ENCODE measurements at regions not wholly inside any gene's neighbourhood (a gene's known extent, or its start where the extent isn't known, plus 50 kb on each side); places are given as distances from the start of the nearest gene placed in this dataset.

DNA sequence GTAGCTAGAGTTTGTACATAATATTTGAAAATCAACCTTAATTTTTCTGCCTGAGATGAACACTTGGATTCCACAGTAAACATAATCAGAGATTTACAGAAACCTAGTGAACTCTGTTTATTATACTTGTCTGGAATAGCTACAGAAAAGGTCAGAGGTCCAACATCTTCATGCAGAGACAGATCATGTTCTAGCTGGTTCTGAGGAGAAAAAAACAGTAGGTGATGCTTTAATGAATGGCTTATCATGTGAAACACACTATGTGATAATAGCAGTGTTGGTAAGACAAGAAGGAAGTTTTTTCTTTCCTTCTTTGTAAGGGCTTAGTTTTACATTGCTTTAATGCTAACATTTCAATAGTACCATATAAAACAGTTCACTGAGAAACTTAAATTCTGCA, 846.4 kb upstream of the ZEB2 start:
- Histone ChIP-seq H2AFZ (ENCODE audit: insufficient read depth, low read depth, low read length, poor library complexity, severe bottlenecking) (no peak overlapping the region), H3K4me2 (replicated peaks; ENCODE audit: low read depth, low read length, poor library complexity, severe bottlenecking) (no peak overlapping the region), H3K9ac (ENCODE audit: low read length) (no peak overlapping the region), H3K79me2 (ENCODE audit: control insufficient read depth, insufficient read depth, low read length) (no peaks in the 10 kb centered on the region), H3K27me3 (replicated peaks in 1 of 4; ENCODE audit: control extremely low read depth in 1 of 4, control insufficient read depth in 3 of 4, insufficient read depth in 4 of 4, low read length in 3 of 4) (no peaks in the 10 kb centered on the region), H4K20me1 (ENCODE audit: control insufficient read depth, insufficient read depth, low read length, poor library complexity, severe bottlenecking) (no peaks in the 10 kb centered on the region), H3K9me3 (ENCODE audit: control extremely low read depth in 1 of 3, control insufficient read depth in 2 of 3, insufficient read depth in 1 of 3, low read length in 2 of 3) (no peaks in the 10 kb centered on the region), H3K36me3 (replicated peaks in 1 of 2; ENCODE audit: control extremely low read depth in 1 of 2, control insufficient read depth in 1 of 2, extremely low read depth in 1 of 2, insufficient read depth in 2 of 2, low read length in 1 of 2) (no peaks in the 10 kb centered on the region), H3K4me1 (ENCODE audit: control insufficient read depth in 2 of 2, insufficient read depth in 2 of 2, low read length in 2 of 2) (no peaks in the 10 kb centered on the region), H3K27ac (ENCODE audit: low read length in 2 of 2) (no peak overlapping the region), H3K4me3 (ENCODE audit: control extremely low read depth in 1 of 5, extremely low read depth in 1 of 5, insufficient read depth in 1 of 5, low read depth in 2 of 5, low read length in 4 of 5) (no peak overlapping the region)
- TF ChIP-seq EZH2 (IDR thresholded peaks at IDR 0.05; ENCODE audit: borderline replicate concordance, insufficient read depth, low read depth, low read length, poor library complexity, severe bottlenecking) = no peak
- TF ChIP-seq, protein P1, sequence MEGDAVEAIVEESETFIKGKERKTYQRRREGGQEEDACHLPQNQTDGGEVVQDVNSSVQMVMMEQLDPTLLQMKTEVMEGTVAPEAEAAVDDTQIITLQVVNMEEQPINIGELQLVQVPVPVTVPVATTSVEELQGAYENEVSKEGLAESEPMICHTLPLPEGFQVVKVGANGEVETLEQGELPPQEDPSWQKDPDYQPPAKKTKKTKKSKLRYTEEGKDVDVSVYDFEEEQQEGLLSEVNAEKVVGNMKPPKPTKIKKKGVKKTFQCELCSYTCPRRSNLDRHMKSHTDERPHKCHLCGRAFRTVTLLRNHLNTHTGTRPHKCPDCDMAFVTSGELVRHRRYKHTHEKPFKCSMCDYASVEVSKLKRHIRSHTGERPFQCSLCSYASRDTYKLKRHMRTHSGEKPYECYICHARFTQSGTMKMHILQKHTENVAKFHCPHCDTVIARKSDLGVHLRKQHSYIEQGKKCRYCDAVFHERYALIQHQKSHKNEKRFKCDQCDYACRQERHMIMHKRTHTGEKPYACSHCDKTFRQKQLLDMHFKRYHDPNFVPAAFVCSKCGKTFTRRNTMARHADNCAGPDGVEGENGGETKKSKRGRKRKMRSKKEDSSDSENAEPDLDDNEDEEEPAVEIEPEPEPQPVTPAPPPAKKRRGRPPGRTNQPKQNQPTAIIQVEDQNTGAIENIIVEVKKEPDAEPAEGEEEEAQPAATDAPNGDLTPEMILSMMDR (IDR thresholded peaks at IDR 0.05) = no peak
- intact Hi-C loops (cut with micrococcal nuclease) = no loop called here
- Mint-ChIP-seq H3K9me3 (ENCODE audit: insufficient read depth) (no peaks in the 10 kb centered on the region), H3K4me3 (no peak overlapping the region), H3K4me1 (peaks cover 5% of the 10 kb centered on the region), H3K27ac (no peak overlapping the region), H3K27me3 (no peaks in the 10 kb centered on the region)
- POLR2A ChIA-PET = no interaction called here
- ATAC-seq (ENCODE audit: low read depth) (no peak), DNase-seq (no peak)
- CTCF ChIA-PET = no interaction called here

DNA sequence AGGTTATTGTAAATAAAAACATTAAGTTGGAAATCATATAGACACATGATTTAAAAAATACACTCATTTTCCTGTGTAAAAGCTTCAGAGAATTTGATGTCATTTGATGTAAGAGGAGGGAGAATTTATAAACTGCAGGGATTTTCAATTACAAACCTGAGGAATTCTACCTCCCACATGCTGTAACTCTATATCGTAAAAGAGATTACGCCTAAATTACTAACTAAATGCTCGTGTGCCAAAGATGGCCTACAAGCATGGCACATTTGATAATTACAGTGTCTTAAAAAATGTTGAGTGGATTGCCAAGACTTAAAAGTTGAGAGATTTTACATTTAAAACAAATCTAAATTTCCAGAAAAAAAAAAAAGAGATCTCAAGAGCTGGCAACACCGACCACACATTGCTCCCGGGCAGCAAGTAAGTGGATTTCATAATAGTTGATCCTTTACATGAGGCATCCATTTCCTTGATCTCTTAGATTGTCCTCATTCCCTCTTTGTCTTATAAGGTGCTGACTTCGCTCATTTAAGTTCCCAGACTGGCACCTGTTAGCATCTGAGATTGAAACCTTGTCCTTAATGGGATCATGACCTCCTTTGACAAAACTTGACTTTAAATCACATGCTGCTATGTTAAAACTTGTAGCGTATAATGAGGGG, 840.3 kb upstream of the ZEB2 start:
- H3K4me2 ChIP-seq (replicated peaks; ENCODE audit: low read depth, low read length, poor library complexity, severe bottlenecking) = no peak overlapping the region
- POLR2A ChIA-PET = no interaction called here
- Mint-ChIP-seq H3K4me3 (no peak overlapping the region), H3K4me1 (no peaks in the 10 kb centered on the region), H3K9me3 (ENCODE audit: insufficient read depth) (no peaks in the 10 kb centered on the region), H3K27me3 (no peaks in the 10 kb centered on the region), H3K27ac (no peak overlapping the region)
- intact Hi-C loops (cut with micrococcal nuclease) = no loop called here
- H2AFZ ChIP-seq (ENCODE audit: insufficient read depth, low read depth, low read length, poor library complexity, severe bottlenecking) = no peak overlapping the region
- H4K20me1 ChIP-seq (ENCODE audit: control insufficient read depth, insufficient read depth, low read length, poor library complexity, severe bottlenecking) = no peaks in the 10 kb centered on the region
- no peaks in the 10 kb centered on the region for H3K9me3 ChIP-seq (ENCODE audit: control extremely low read depth in 1 of 3, control insufficient read depth in 2 of 3, insufficient read depth in 1 of 3, low read length in 2 of 3)
- no peaks in the 10 kb centered on the region for H3K79me2 ChIP-seq (ENCODE audit: control insufficient read depth, insufficient read depth, low read length)
- no peaks in the 10 kb centered on the region for H3K36me3 ChIP-seq (replicated peaks in 1 of 2; ENCODE audit: control extremely low read depth in 1 of 2, control insufficient read depth in 1 of 2, extremely low read depth in 1 of 2, insufficient read depth in 2 of 2, low read length in 1 of 2)
- CTCF ChIA-PET = no interaction called here
- H3K27me3 ChIP-seq (replicated peaks in 1 of 4; ENCODE audit: control extremely low read depth in 1 of 4, control insufficient read depth in 3 of 4, insufficient read depth in 4 of 4, low read length in 3 of 4) = no peaks in the 10 kb centered on the region
- no peak overlapping the region for H3K4me3 ChIP-seq (ENCODE audit: control extremely low read depth in 1 of 5, extremely low read depth in 1 of 5, insufficient read depth in 1 of 5, low read depth in 2 of 5, low read length in 4 of 5)
- ATAC-seq (ENCODE audit: low read depth) (no peak), DNase-seq (no peak)
- no peaks in the 10 kb centered on the region for H3K4me1 ChIP-seq (ENCODE audit: control insufficient read depth in 2 of 2, insufficient read depth in 2 of 2, low read length in 2 of 2)
- WGBS (ENCODE audit: insufficient coverage) = 91% methylated on average over 1 of the region's 7 CpGs
- no peak for TF ChIP-seq EZH2 (IDR thresholded peaks at IDR 0.05; ENCODE audit: borderline replicate concordance, insufficient read depth, low read depth, low read length, poor library complexity, severe bottlenecking)
- TF ChIP-seq, protein P1 (IDR thresholded peaks at IDR 0.05) = no peak
- H3K9ac ChIP-seq (ENCODE audit: low read length) = no peak overlapping the region
- H3K27ac ChIP-seq (ENCODE audit: low read length in 2 of 2) = no peak overlapping the region
